Fibroblast of villous mesenchyme (primary cell): ENCODE measurements at regions not wholly inside any gene's neighbourhood (a gene's known extent, or its start where the extent isn't known, plus 50 kb on each side); places are given as distances from the start of the nearest gene placed in this dataset.

Source experiments
- DNase-seq: peaks from one replicate; pipeline ENCODE4 v3.0.0-alpha.2; 2010; ENCODE audit warnings: low read depth
- H3K4me3 ChIP-seq: 2 replicates; pipeline ENCODE4 v1.5.1; 2011; ENCODE audit warnings: low read depth, mild to moderate bottlenecking, low read length
- TF ChIP-seq, protein P1 (sequence below): IDR thresholded peaks from 2 replicates; pipeline ENCODE4 v1.5.1; 2012; ENCODE audit warnings: low read depth, mild to moderate bottlenecking, low read length; ENCODE audit not compliant: insufficient read depth

DNA sequence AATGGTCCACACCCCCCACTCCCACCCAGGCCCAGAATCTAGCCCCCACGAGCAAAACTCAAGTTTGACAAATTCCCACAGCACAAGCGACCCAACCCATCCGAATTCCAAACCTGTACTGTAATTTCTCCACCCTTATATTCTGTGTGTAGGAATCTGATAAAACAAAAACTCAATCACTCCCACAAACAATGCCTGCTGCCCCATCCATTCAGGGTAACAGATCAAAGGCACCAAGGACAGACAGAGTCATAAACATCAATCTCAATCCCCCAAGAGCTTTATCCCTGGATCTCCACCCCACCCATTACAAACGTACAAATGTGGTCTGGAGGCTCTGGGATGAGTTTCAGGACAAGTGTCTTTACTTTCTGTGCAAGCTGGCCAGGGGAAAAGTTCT lies 157.8 kb downstream of the AXIN2 start:
- no peak for DNase-seq
- no peak overlapping the region for H3K4me3 ChIP-seq
- TF ChIP-seq, protein P1, sequence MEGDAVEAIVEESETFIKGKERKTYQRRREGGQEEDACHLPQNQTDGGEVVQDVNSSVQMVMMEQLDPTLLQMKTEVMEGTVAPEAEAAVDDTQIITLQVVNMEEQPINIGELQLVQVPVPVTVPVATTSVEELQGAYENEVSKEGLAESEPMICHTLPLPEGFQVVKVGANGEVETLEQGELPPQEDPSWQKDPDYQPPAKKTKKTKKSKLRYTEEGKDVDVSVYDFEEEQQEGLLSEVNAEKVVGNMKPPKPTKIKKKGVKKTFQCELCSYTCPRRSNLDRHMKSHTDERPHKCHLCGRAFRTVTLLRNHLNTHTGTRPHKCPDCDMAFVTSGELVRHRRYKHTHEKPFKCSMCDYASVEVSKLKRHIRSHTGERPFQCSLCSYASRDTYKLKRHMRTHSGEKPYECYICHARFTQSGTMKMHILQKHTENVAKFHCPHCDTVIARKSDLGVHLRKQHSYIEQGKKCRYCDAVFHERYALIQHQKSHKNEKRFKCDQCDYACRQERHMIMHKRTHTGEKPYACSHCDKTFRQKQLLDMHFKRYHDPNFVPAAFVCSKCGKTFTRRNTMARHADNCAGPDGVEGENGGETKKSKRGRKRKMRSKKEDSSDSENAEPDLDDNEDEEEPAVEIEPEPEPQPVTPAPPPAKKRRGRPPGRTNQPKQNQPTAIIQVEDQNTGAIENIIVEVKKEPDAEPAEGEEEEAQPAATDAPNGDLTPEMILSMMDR: no peak

DNA sequence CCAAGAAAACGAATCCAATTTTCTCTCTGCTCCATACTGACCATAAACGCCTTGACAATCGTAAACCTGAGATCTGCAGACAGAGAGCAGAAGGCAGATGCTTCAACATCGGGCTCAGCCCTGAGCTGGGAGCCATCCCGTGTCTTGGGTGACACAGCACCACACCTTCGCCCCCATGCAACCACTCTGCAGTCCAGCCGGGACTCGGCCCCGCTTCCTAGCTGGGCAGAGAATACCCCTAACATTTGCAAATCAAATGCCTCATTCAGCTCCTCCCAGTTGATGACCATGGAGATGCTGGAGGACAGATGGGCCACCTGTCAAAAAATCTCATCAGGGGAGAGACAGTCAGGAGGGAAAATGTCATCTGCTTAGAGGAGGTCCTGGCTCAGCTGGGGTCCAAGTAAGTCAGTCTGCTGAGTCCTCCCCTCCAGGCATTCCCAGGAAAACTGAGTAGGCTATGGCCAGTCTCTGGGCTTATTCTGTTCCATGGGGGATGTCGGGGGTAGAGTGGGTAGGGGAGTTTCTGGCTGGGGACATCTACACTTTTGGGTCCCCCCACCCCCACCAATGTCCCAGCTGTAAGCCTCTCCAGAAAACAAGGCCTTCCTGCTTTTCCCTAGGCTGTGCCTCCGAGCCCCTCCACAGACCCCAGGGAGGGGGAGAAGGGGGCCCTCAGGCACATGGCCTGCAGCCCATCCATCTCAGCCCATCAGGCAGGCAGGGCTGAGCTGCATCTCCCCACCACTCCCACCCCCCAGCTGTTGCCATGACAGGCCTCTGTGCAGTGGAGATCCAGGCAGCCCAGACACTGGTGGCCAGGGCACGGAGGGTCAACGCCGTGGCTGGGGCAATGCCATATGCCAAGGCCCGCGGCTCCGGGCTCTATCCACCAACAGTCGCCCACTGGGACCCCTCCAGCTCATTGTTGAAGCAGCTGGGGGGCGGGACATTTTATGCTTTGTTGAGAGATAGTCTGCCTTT lies 158.6 kb downstream of the AXIN2 start:
- no peak for DNase-seq
- TF ChIP-seq, protein P1: no peak
- no peak overlapping the region for H3K4me3 ChIP-seq

GRCh38 chr17:65401561-65401960 lies 159.9 kb downstream of the AXIN2 start:
- DNase-seq: peak; percentile 16
- TF ChIP-seq, protein P1: no peak
- H3K4me3 ChIP-seq: no peak overlapping the region

- no peak for DNase-seq
- no peak overlapping the region for H3K4me3 ChIP-seq
- TF ChIP-seq, protein P1: no peak
Observed at GRCh38 chr17:65400701-65401100, 160.7 kb downstream of the AXIN2 start.

GRCh38 chr17:65398040-65398787 lies 163.2 kb downstream of the AXIN2 start:
- H3K4me3 ChIP-seq: no peak overlapping the region
- DNase-seq: no peak
- TF ChIP-seq, protein P1: no peak

DNA sequence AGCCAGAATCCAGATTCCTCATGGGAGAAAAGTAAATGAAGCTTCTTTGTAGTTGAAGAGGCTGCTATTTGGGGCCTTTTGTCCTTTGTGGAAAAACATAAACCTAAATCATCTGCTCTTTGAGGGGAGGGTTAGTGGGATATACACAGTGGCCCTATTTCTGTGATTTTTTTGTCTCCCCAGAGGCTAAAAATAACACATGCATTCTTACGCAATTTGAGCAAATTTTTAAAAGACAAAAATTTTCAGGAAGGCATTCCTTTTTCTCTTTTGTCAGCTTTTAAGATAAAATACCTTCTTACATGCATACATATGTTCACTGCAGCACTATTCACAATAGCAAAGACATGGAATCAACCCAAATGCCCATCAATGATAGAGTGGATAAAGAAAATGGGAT lies 165.5 kb downstream of the AXIN2 start:
- DNase-seq: no peak
- no peak overlapping the region for H3K4me3 ChIP-seq
- TF ChIP-seq, protein P1: no peak
